Fibroblast of lung (primary cell): ENCODE measurements at regions not wholly inside any gene's neighbourhood (a gene's known extent, or its start where the extent isn't known, plus 50 kb on each side); places are given as distances from the start of the nearest gene placed in this dataset.

Experiments
- DNase-seq, 2 donors: peaks; one replicate each; pipeline versions ENCODE4 v3.0.0 to v3.0.0-alpha.2; 2010; ENCODE audit warnings: low read depth in 2 of 2
- H2AFZ ChIP-seq: 2 replicates; pipeline ENCODE4 v1.5.1; 2012; ENCODE audit warnings: low read length, control low read depth, inconsistent platforms
- H3K27ac ChIP-seq: 2 replicates; pipeline ENCODE4 v1.5.1; 2011; ENCODE audit warnings: low read length, control low read depth; ENCODE audit not compliant: insufficient read depth
- H3K27me3 ChIP-seq: 2 replicates; pipeline ENCODE4 v1.5.1; 2011; ENCODE audit warnings: mild to moderate bottlenecking, low read length; ENCODE audit not compliant: control insufficient read depth, insufficient read depth
- H3K36me3 ChIP-seq: 2 replicates; pipeline ENCODE4 v1.5.1; 2011; ENCODE audit warnings: low read length; ENCODE audit not compliant: control insufficient read depth, insufficient read depth
- H3K4me1 ChIP-seq: 2 replicates; pipeline ENCODE4 v1.5.1; 2011; ENCODE audit warnings: low read length; ENCODE audit not compliant: control insufficient read depth, insufficient read depth; ENCODE audit errors: extremely low read depth
- H3K4me2 ChIP-seq: 2 replicates; pipeline ENCODE4 v1.5.1; 2011; ENCODE audit warnings: low read length, control low read depth; ENCODE audit not compliant: insufficient read depth; ENCODE audit errors: extremely low read depth
- H3K4me3 ChIP-seq, 4 experiments: fragments of 200-600 bp in 1 of 4; sonication (generic) in 1 of 4; replicated peaks in 1 of 4; 2 replicates each; pipeline ENCODE4 v1.5.1; 2011 to 2016; ENCODE audit warnings: low read length in 4 of 4, low read depth in 3 of 4, mild to moderate bottlenecking in 3 of 4, control low read depth in 2 of 4, inconsistent platforms in 1 of 4, mixed read lengths in 1 of 4; ENCODE audit not compliant: insufficient read depth in 1 of 4; ENCODE audit errors: control extremely low read depth in 1 of 4
- H3K79me2 ChIP-seq: 2 replicates; pipeline ENCODE4 v1.5.1; 2012; ENCODE audit warnings: mild to moderate bottlenecking, low read length, inconsistent platforms; ENCODE audit not compliant: control insufficient read depth, insufficient read depth
- H3K9ac ChIP-seq: 2 replicates; pipeline ENCODE4 v1.5.1; 2011; ENCODE audit warnings: mild to moderate bottlenecking, low read length, control low read depth; ENCODE audit not compliant: insufficient read depth
- H3K9me3 ChIP-seq: 2 replicates; pipeline ENCODE4 v1.5.1; 2012; ENCODE audit warnings: low read depth, low read length; ENCODE audit not compliant: control insufficient read depth, insufficient read depth
- H4K20me1 ChIP-seq: 2 replicates; pipeline ENCODE4 v1.5.1; 2011; ENCODE audit warnings: low read length; ENCODE audit not compliant: control insufficient read depth, insufficient read depth; ENCODE audit errors: extremely low read depth
- CTCF ChIP-seq, 2 donors: IDR thresholded peaks in 1 of 2; conservative IDR thresholded peaks in 1 of 2; 1 replicate in 1 of 2; 2 replicates in 1 of 2; pipeline ENCODE4 v1.5.1; 2011 to 2012; ENCODE audit warnings: low read length in 2 of 2, control low read depth in 1 of 2, inconsistent platforms in 1 of 2, low read depth in 1 of 2, mild to moderate bottlenecking in 1 of 2
- EZH2 ChIP-seq: IDR thresholded peaks from 2 replicates; pipeline ENCODE4 v1.5.1; 2012; ENCODE audit warnings: low read length, control low read depth, mild to moderate bottlenecking; ENCODE audit errors: missing control alignments

- TF ChIP-seq CTCF (conservative IDR thresholded peaks at IDR 0.05 in 1 of 2, IDR thresholded peaks at IDR 0.05 in 1 of 2; ENCODE audit: low read depth in 1 of 2, low read length in 2 of 2) (no peak), EZH2 (no peak)
- no peak for DNase-seq
- Histone ChIP-seq H3K36me3 (no peaks in the 10 kb centered on the region), H2AFZ (no peak overlapping the region), H3K79me2 (no peaks in the 10 kb centered on the region), H4K20me1 (no peaks in the 10 kb centered on the region), H3K4me2 (no peak overlapping the region), H3K27me3 (no peaks in the 10 kb centered on the region), H3K27ac (no peak overlapping the region), H3K9me3 (no peaks in the 10 kb centered on the region), H3K9ac (no peak overlapping the region), H3K4me1 (no peaks in the 10 kb centered on the region), H3K4me3 (no peak overlapping the region)
Observed at GRCh38 chr4:100721490-100721889, 203.7 kb upstream of the EMCN start.

GRCh38 chr4:100721077-100721476 lies 203.3 kb upstream of the EMCN start:
- DNase-seq, result no peak
- Histone ChIP-seq H3K27ac (no peak overlapping the region), H3K79me2 (no peaks in the 10 kb centered on the region), H3K4me3 (no peak overlapping the region), H3K4me2 (no peak overlapping the region), H3K4me1 (no peaks in the 10 kb centered on the region), H4K20me1 (no peaks in the 10 kb centered on the region), H3K36me3 (no peaks in the 10 kb centered on the region), H3K27me3 (no peaks in the 10 kb centered on the region), H3K9me3 (no peaks in the 10 kb centered on the region), H3K9ac (no peak overlapping the region), H2AFZ (no peak overlapping the region)
- TF ChIP-seq CTCF (conservative IDR thresholded peaks at IDR 0.05 in 1 of 2, IDR thresholded peaks at IDR 0.05 in 1 of 2; ENCODE audit: low read depth in 1 of 2, low read length in 2 of 2) (no peak), EZH2 (no peak)

GRCh38 chr4:100716416-100716815 lies 198.6 kb upstream of the EMCN start:
- DNase-seq, result no peak
- no peak overlapping the region for H2AFZ ChIP-seq
- no peak overlapping the region for H3K9ac ChIP-seq
- H3K79me2 ChIP-seq, result no peaks in the 10 kb centered on the region
- H3K4me1 ChIP-seq, result no peaks in the 10 kb centered on the region
- H3K27ac ChIP-seq, result no peak overlapping the region
- H3K27me3 ChIP-seq, result no peaks in the 10 kb centered on the region
- no peak overlapping the region for H3K4me2 ChIP-seq
- no peaks in the 10 kb centered on the region for H3K9me3 ChIP-seq
- TF ChIP-seq CTCF (conservative IDR thresholded peaks at IDR 0.05 in 1 of 2, IDR thresholded peaks at IDR 0.05 in 1 of 2; ENCODE audit: low read depth in 1 of 2, low read length in 2 of 2) (no peak), EZH2 (no peak)
- no peak overlapping the region for H3K4me3 ChIP-seq
- no peaks in the 10 kb centered on the region for H3K36me3 ChIP-seq
- H4K20me1 ChIP-seq, result no peaks in the 10 kb centered on the region
